OCI-LY3 (cell line): ENCODE measurements at regions not wholly inside any gene's neighbourhood (a gene's known extent, or its start where the extent isn't known, plus 50 kb on each side); places are given as distances from the start of the nearest gene placed in this dataset.

Source experiments
- H2AFZ ChIP-seq: fragments of 200-600, 300-600 bp; shearing (Covaris generic); 2 replicates; pipeline ENCODE4 v1.6.0; 2014; ENCODE audit warnings: antibody characterized with exemption, low read depth, low read length
- H3K27ac ChIP-seq: fragments of 200-600, 300-600 bp; sonication (generic); 2 replicates; pipeline ENCODE4 v1.5.1; 2014; ENCODE audit warnings: mild to moderate bottlenecking, low read length, moderate library complexity, mixed read lengths
- H3K27me3 ChIP-seq: fragments of 200-600, 300-600 bp; sonication (generic); 2 replicates; pipeline ENCODE4 v1.6.1; 2014; ENCODE audit warnings: low read depth, low read length, mixed read lengths
- H3K36me3 ChIP-seq: fragments of 200-600, 300-600 bp; sonication (generic); replicated peaks from 2 replicates; pipeline ENCODE3; 2014; ENCODE audit warnings: low read depth, low read length, mixed read lengths
- H3K4me1 ChIP-seq: fragments of 300-600, 200-600 bp; sonication (generic); 2 replicates; pipeline ENCODE4 v1.6.1; 2014; ENCODE audit warnings: low read length, mixed read lengths
- H3K4me2 ChIP-seq: fragments of 200-600, 300-600 bp; sonication (generic); 2 replicates; pipeline ENCODE4 v1.6.1; 2014; ENCODE audit warnings: low read length, mixed read lengths
- H3K4me3 ChIP-seq: fragments of 300-600, 200-600 bp; sonication (generic); 2 replicates; pipeline ENCODE4 v1.5.1; 2014; ENCODE audit warnings: antibody characterized with exemption, mild to moderate bottlenecking, low read length, moderate library complexity
- H3K79me2 ChIP-seq: fragments of 300-600, 200-600 bp; shearing (Covaris generic); 2 replicates; pipeline ENCODE4 v1.6.1; 2014; ENCODE audit warnings: mild to moderate bottlenecking, low read length, mixed read lengths
- H3K9ac ChIP-seq: fragments of 300-600, 200-600 bp; shearing (Covaris generic); 2 replicates; pipeline ENCODE4 v1.6.0; 2014; ENCODE audit warnings: mild to moderate bottlenecking, low read length, moderate library complexity
- H3K9me3 ChIP-seq: fragments of 200-600, 300-600 bp; shearing (Covaris generic); 2 replicates; pipeline ENCODE4 v1.6.1; 2014; ENCODE audit warnings: low read length, mixed read lengths; ENCODE audit not compliant: insufficient read depth
- H4K20me1 ChIP-seq: fragments of 200-600, 300-600 bp; sonication (generic); 2 replicates; pipeline ENCODE4 v1.6.1; 2016; ENCODE audit warnings: low read length, mixed read lengths; ENCODE audit not compliant: insufficient read depth
- EZH2phosphoT487 ChIP-seq: fragments of 200-600 bp; shearing (Covaris generic); IDR thresholded peaks from 2 replicates; pipeline ENCODE4 v1.6.1; 2018; ENCODE audit warnings: antibody characterized with exemption, mixed run types, low read depth
- TF ChIP-seq, protein P1 (sequence below): fragments of 200-600, 300-600 bp; sonication (generic); IDR thresholded peaks from 2 replicates; pipeline ENCODE4 v1.5.1; 2014; ENCODE audit warnings: antibody characterized with exemption, low read length, low read depth

DNA sequence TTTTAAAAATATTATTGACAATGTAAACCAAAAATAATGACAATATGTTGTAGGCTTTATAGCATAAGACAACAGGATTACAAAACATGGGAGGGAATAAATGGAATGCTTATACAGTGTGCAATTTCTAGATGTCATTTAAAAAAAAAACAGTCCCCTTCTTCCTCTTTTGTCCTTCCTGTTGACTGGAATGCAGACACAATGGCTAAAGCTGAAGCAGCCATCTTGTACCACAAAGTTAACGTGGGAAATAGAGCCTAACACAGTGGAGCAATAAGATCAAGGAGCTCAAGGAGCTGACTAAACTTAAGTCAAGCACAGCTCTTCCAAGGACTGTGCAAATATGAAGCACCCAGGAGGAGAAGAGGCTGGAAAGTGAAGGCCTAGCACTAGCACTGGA, 208.1 kb downstream of the ARHGAP12 start:
- Histone ChIP-seq H3K79me2 (no peaks in the 10 kb centered on the region), H3K9me3 (no peaks in the 10 kb centered on the region), H4K20me1 (no peaks in the 10 kb centered on the region), H3K9ac (no peak overlapping the region), H2AFZ (no peak overlapping the region), H3K4me3 (no peak overlapping the region), H3K4me1 (no peaks in the 10 kb centered on the region), H3K27me3 (no peaks in the 10 kb centered on the region), H3K27ac (no peak overlapping the region), H3K36me3 (no peaks in the 10 kb centered on the region), H3K4me2 (no peak overlapping the region)
- TF ChIP-seq, protein P1, sequence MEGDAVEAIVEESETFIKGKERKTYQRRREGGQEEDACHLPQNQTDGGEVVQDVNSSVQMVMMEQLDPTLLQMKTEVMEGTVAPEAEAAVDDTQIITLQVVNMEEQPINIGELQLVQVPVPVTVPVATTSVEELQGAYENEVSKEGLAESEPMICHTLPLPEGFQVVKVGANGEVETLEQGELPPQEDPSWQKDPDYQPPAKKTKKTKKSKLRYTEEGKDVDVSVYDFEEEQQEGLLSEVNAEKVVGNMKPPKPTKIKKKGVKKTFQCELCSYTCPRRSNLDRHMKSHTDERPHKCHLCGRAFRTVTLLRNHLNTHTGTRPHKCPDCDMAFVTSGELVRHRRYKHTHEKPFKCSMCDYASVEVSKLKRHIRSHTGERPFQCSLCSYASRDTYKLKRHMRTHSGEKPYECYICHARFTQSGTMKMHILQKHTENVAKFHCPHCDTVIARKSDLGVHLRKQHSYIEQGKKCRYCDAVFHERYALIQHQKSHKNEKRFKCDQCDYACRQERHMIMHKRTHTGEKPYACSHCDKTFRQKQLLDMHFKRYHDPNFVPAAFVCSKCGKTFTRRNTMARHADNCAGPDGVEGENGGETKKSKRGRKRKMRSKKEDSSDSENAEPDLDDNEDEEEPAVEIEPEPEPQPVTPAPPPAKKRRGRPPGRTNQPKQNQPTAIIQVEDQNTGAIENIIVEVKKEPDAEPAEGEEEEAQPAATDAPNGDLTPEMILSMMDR: no peak
- TF ChIP-seq EZH2phosphoT487: no peak

DNA sequence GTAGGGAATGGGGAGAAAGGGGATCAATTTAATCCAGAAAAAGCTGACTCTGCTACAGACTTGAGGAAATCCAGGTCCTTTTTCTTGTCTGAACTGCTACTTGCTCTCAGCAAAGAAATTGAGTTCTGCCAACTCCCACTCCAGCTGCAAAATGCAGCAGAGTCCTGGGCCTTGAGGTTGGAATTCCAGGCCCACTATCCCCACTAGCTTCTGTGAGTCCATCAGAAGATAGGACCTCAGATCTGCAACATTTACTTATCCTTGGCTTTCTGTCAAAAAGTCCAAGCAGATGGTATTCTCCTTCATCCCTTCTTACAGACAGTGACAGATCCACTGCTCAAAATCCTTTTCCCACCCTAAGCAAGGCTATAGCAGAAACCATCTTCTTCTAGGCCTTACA, 219.2 kb downstream of the ARHGAP12 start:
- H4K20me1 ChIP-seq: no peaks in the 10 kb centered on the region

DNA sequence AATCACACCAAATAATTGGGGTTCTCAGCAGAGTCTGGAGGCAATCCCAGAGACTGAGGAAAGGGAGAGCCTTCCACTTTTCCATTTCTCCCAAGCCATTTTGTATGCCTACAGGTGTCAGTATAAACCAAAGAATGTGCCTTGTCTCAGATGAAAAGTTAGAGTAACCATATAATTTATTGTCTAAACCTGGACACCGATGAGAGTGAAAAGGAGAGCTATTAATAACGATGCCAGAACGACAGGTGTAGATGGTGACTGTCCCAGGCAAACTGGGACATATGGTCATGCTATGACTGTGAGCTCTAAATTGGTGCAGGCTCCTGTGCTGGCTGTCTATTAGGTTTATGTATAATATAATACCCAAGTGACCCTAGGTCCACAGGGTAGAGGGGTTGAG, 219.6 kb downstream of the ARHGAP12 start:
- no peak overlapping the region for H3K9ac ChIP-seq
- H3K27me3 ChIP-seq: no peaks in the 10 kb centered on the region
- H3K9me3 ChIP-seq: no peaks in the 10 kb centered on the region
- no peak overlapping the region for H3K27ac ChIP-seq
- H4K20me1 ChIP-seq: no peaks in the 10 kb centered on the region
- no peaks in the 10 kb centered on the region for H3K79me2 ChIP-seq
- TF ChIP-seq, protein P1: peak; percentile 43
- TF ChIP-seq EZH2phosphoT487: no peak
- no peaks in the 10 kb centered on the region for H3K36me3 ChIP-seq
- H3K4me3 ChIP-seq: no peak overlapping the region
- H3K4me2 ChIP-seq: no peak overlapping the region
- H3K4me1 ChIP-seq: peaks cover 24% of the 10 kb centered on the region
- H2AFZ ChIP-seq: no peak overlapping the region

More for the DNA sequence above, 219.2 kb downstream of the ARHGAP12 start:
- H3K4me1 ChIP-seq: peaks cover 24% of the 10 kb centered on the region
- no peaks in the 10 kb centered on the region for H3K36me3 ChIP-seq
- no peaks in the 10 kb centered on the region for H3K79me2 ChIP-seq
- no peak overlapping the region for H3K4me3 ChIP-seq
- H3K4me2 ChIP-seq: no peak overlapping the region
- H3K27me3 ChIP-seq: no peaks in the 10 kb centered on the region
- TF ChIP-seq, protein P1: no peak
- no peak for TF ChIP-seq EZH2phosphoT487
- no peak overlapping the region for H3K9ac ChIP-seq
- no peak overlapping the region for H3K27ac ChIP-seq
- no peaks in the 10 kb centered on the region for H3K9me3 ChIP-seq
- H2AFZ ChIP-seq: no peak overlapping the region

DNA sequence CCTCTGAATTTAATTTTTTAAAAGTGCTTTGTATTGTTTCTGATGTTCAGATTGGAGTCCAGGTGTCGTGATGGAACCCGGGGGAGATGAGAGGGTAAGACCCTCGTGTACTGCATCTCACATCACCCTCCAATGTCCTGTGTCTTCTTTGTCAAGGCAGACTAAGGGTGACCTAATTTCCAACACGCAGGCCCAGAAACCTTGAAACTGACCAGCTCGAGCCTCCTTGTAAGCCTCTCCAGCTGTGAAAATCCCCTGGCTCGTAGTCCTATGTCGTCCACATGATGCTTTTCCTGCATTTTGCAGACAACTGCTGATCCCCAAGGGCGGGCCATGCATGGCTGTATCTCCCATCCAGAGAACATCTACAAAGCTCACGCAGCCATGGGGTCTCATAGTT, 220.2 kb downstream of the ARHGAP12 start:
- no peaks in the 10 kb centered on the region for H3K9me3 ChIP-seq
- no peaks in the 10 kb centered on the region for H4K20me1 ChIP-seq
- no peak for TF ChIP-seq EZH2phosphoT487
- TF ChIP-seq, protein P1: no peak
- H3K27ac ChIP-seq: peak overlapping the region; percentile 73; the same call in 1 of the 2 replicates
- H3K4me1 ChIP-seq: peaks cover 24% of the 10 kb centered on the region
- H3K27me3 ChIP-seq: no peaks in the 10 kb centered on the region
- no peak overlapping the region for H3K4me3 ChIP-seq
- H3K79me2 ChIP-seq: no peaks in the 10 kb centered on the region
- no peaks in the 10 kb centered on the region for H3K36me3 ChIP-seq
- no peak overlapping the region for H2AFZ ChIP-seq
- H3K9ac ChIP-seq: no peak overlapping the region
- peak overlapping the region; percentile 67 for H3K4me2 ChIP-seq
